ENCODE measurements at regions not wholly inside any gene's neighbourhood (a gene's known extent, or its start where the extent isn't known, plus 50 kb on each side); places are given as distances from the start of the nearest gene placed in this dataset.

DNA sequence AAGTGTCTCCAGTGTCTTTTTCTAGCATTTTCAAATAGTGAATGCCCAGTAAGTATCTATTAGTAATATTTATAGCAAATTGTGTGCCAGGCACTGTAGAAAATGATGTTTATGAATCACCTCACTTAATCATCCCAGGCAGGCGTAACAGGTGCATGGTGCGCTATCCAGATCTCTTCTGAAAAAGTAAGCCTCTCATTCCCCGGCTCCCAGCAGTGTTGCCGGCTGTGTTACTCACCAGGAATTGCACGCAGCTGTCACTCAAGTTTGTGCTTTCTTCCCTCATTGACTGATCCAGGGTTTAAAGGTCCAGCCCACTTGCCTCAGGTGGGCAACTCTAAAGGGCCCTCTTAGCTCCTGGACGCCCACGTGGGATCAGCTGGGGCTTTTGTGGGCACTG is 173.8 kb upstream of the RASSF8 start:
- dilution Hi-C loops (cut with MboI; ENCODE audit: extremely low pct_ligation_motif_present, low sequenced_read_pairs), result no loop called here
- no peak for FAIRE-seq
- no peaks in the 10 kb centered on the region for H3K4me1 ChIP-seq (ENCODE audit: control insufficient read depth, extremely low read depth, insufficient read depth, low read length)
- no peak overlapping the region for H2AFZ ChIP-seq (ENCODE audit: control insufficient read depth, low read length)
- no peaks in the 10 kb centered on the region for H3K27me3 ChIP-seq (ENCODE audit: control insufficient read depth, extremely low read depth, insufficient read depth, low read length)
- no peak overlapping the region for H3K4me2 ChIP-seq (ENCODE audit: control insufficient read depth, extremely low read depth, insufficient read depth, low read depth, low read length)
- H4K20me1 ChIP-seq (ENCODE audit: control insufficient read depth, extremely low read depth, insufficient read depth, low read length), result no peaks in the 10 kb centered on the region
- H3K9me1 ChIP-seq (ENCODE audit: control insufficient read depth, extremely low read depth, insufficient read depth, low read length), result no peaks in the 10 kb centered on the region
- H3K4me3 ChIP-seq (ENCODE audit: control insufficient read depth in 2 of 3, extremely low read depth in 1 of 3, insufficient read depth in 2 of 3, low read depth in 1 of 3, low read length in 3 of 3), result no peak overlapping the region
- no peaks in the 10 kb centered on the region for H3K79me2 ChIP-seq (ENCODE audit: control insufficient read depth, insufficient read depth, low read length)
- H3K27ac ChIP-seq (ENCODE audit: control insufficient read depth, insufficient read depth, low read length), result no peak overlapping the region
- TF ChIP-seq, protein P1, sequence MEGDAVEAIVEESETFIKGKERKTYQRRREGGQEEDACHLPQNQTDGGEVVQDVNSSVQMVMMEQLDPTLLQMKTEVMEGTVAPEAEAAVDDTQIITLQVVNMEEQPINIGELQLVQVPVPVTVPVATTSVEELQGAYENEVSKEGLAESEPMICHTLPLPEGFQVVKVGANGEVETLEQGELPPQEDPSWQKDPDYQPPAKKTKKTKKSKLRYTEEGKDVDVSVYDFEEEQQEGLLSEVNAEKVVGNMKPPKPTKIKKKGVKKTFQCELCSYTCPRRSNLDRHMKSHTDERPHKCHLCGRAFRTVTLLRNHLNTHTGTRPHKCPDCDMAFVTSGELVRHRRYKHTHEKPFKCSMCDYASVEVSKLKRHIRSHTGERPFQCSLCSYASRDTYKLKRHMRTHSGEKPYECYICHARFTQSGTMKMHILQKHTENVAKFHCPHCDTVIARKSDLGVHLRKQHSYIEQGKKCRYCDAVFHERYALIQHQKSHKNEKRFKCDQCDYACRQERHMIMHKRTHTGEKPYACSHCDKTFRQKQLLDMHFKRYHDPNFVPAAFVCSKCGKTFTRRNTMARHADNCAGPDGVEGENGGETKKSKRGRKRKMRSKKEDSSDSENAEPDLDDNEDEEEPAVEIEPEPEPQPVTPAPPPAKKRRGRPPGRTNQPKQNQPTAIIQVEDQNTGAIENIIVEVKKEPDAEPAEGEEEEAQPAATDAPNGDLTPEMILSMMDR (optimal IDR thresholded peaks at IDR 0.05 in 1 of 3, IDR thresholded peaks at IDR 0.05 in 1 of 3, conservative IDR thresholded peaks at IDR 0.05 in 1 of 3; ENCODE audit: extremely low read depth in 1 of 3, insufficient read depth in 2 of 3, low read length in 3 of 3), result no peak
- no peak for TF ChIP-seq EZH2 (IDR thresholded peaks at IDR 0.05; ENCODE audit: low read length)
- DNase-seq (ENCODE audit: low read depth, low spot score), result no peak
- H3K36me3 ChIP-seq (ENCODE audit: control insufficient read depth in 2 of 2, extremely low read depth in 1 of 2, insufficient read depth in 2 of 2, low read length in 2 of 2), result no peaks in the 10 kb centered on the region
- H3K9me3 ChIP-seq (ENCODE audit: control insufficient read depth, low read depth, low read length), result no peaks in the 10 kb centered on the region
- no peak overlapping the region for H3K9ac ChIP-seq (ENCODE audit: control insufficient read depth, extremely low read depth, insufficient read depth, low read length)

DNA sequence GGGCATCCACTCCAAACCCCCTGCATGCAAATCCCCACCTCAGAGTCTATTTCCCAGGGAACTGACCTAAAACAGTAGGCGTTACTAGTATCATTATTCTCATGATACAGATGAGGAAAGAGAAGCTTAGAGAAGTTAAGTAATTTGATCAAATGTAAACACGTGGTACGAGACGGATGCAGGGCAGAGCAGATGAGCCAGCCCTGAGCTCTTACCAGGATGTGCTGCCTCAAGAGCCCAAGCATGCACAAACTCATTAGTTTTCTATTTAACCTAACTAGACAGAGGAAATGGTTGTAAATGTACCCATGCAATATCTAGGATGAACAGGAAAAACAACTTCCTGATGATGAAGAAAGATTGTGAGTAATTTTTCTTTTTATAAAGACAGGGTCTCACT is 173.3 kb upstream of the RASSF8 start:
- Histone ChIP-seq H3K27ac (ENCODE audit: control insufficient read depth, insufficient read depth, low read length) (no peak overlapping the region), H3K4me1 (ENCODE audit: control insufficient read depth, extremely low read depth, insufficient read depth, low read length) (no peaks in the 10 kb centered on the region), H3K27me3 (ENCODE audit: control insufficient read depth, extremely low read depth, insufficient read depth, low read length) (no peaks in the 10 kb centered on the region), H4K20me1 (ENCODE audit: control insufficient read depth, extremely low read depth, insufficient read depth, low read length) (no peaks in the 10 kb centered on the region), H3K4me3 (ENCODE audit: control insufficient read depth in 2 of 3, extremely low read depth in 1 of 3, insufficient read depth in 2 of 3, low read depth in 1 of 3, low read length in 3 of 3) (no peak overlapping the region), H3K9me3 (ENCODE audit: control insufficient read depth, low read depth, low read length) (no peaks in the 10 kb centered on the region), H3K4me2 (ENCODE audit: control insufficient read depth, extremely low read depth, insufficient read depth, low read depth, low read length) (no peak overlapping the region), H3K79me2 (ENCODE audit: control insufficient read depth, insufficient read depth, low read length) (no peaks in the 10 kb centered on the region), H2AFZ (ENCODE audit: control insufficient read depth, low read length) (no peak overlapping the region), H3K36me3 (ENCODE audit: control insufficient read depth in 2 of 2, extremely low read depth in 1 of 2, insufficient read depth in 2 of 2, low read length in 2 of 2) (no peaks in the 10 kb centered on the region), H3K9ac (ENCODE audit: control insufficient read depth, extremely low read depth, insufficient read depth, low read length) (no peak overlapping the region), H3K9me1 (ENCODE audit: control insufficient read depth, extremely low read depth, insufficient read depth, low read length) (no peaks in the 10 kb centered on the region)
- TF ChIP-seq EZH2 (IDR thresholded peaks at IDR 0.05; ENCODE audit: low read length), result no peak
- TF ChIP-seq, protein P1 (optimal IDR thresholded peaks at IDR 0.05 in 1 of 3, IDR thresholded peaks at IDR 0.05 in 1 of 3, conservative IDR thresholded peaks at IDR 0.05 in 1 of 3; ENCODE audit: extremely low read depth in 1 of 3, insufficient read depth in 2 of 3, low read length in 3 of 3), result no peak
- no peak for DNase-seq (ENCODE audit: low read depth, low spot score)
- dilution Hi-C loops (cut with MboI; ENCODE audit: extremely low pct_ligation_motif_present, low sequenced_read_pairs), result no loop called here
- FAIRE-seq, result no peak
